Cardiac fibroblast (primary cell): ENCODE measurements at regions not wholly inside any gene's neighbourhood (a gene's known extent, or its start where the extent isn't known, plus 50 kb on each side); places are given as distances from the start of the nearest gene placed in this dataset.

Experiments
- DNase-seq, 2 donors: peaks; one replicate each; pipeline versions ENCODE4 v3.0.0 to v3.0.0-alpha.2; 2010; ENCODE audit warnings: low read depth in 2 of 2
- H3K4me3 ChIP-seq, 2 donors: replicated peaks in 1 of 2; 1 replicate in 1 of 2; 2 replicates in 1 of 2; pipeline ENCODE4 v1.5.1; 2011; ENCODE audit warnings: low read depth in 2 of 2, low read length in 2 of 2, mild to moderate bottlenecking in 2 of 2, moderate library complexity in 1 of 2
- CTCF ChIP-seq: IDR thresholded peaks from one replicate; pipeline ENCODE4 v1.5.1; 2011; ENCODE audit warnings: low read depth, mild to moderate bottlenecking, low read length, inconsistent platforms

- TF ChIP-seq CTCF = no peak
- no peak for DNase-seq
- no peak overlapping the region for H3K4me3 ChIP-seq
These were observed 474.6 kb downstream of the MATN1 start for GRCh38 chr1:30248774-30249173.

- no peak for DNase-seq
- no peak overlapping the region for H3K4me3 ChIP-seq
- TF ChIP-seq CTCF = no peak
These were observed 475.0 kb downstream of the MATN1 start for GRCh38 chr1:30248373-30248772.

GRCh38 chr1:30244801-30245200, 478.6 kb downstream of the MATN1 start:
- no peak overlapping the region for H3K4me3 ChIP-seq
- no peak for DNase-seq
- no peak for TF ChIP-seq CTCF

DNA sequence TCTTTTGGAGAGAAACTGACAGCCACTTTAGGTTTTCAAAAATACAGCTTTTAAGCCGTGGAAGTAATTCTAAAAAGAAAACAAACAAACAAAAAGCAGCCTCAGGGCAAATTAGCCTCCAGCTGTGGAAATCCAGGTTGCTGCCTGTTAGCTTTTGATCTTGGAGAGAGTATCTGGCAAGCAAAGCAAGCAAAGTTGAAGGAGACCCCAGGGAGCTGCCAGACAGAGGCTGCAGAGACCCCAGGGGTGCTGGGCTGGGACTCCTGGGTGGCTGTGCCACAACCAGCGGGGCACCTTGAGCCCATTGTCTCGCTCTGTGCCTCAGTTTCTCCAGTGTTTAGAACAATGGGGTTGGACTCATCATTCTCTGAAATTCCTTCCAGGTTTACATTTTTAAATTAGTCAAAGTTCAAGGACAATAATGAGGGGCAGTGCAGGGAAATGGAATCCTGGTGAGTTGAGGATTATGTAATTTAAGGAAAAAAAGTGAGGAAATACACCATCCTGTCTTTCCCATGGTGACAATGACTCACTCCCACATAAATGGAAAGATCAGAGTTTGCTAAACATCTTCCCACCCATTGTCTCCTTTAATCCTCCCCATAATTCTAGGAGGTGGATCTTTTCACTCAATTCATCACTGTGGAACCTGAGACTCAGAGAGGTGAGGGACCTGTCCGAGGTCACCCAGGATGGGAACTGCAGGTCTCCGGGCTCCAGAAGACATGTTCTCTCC, 480.5 kb downstream of the MATN1 start:
- no peak for DNase-seq
- H3K4me3 ChIP-seq = no peak overlapping the region
- no peak for TF ChIP-seq CTCF

- no peak for TF ChIP-seq CTCF
- no peak overlapping the region for H3K4me3 ChIP-seq
- no peak for DNase-seq
These were observed 481.2 kb downstream of the MATN1 start for GRCh38 chr1:30242168-30242567.

DNA sequence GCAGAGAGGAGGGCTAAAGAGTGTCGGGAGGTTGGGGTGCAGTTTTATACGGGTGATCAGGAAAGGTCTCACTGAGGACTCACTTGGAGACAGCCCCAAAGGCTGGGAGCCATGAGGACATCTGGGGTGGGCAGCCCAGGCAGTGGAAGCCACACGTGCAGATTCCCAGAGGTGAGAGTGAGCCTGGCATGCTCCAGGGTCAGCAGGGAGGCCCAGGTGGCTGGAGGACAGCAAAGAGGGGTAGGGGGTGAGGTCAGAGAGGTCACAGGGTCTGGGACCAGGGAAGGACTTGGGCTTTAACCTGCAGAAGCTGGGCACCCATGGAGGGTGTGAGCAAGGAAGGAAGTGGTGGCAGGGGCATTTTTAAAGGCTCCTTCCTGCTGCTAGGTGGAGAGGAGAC, 481.7 kb downstream of the MATN1 start:
- H3K4me3 ChIP-seq = no peak overlapping the region
- DNase-seq = no peak
- TF ChIP-seq CTCF = no peak

GRCh38 chr1:30234091-30234490, 489.3 kb downstream of the MATN1 start:
- TF ChIP-seq CTCF = no peak
- H3K4me3 ChIP-seq = no peak overlapping the region
- DNase-seq = no peak
